Caco-2 (cell line): ENCODE measurements at regions not wholly inside any gene's neighbourhood (a gene's known extent, or its start where the extent isn't known, plus 50 kb on each side); places are given as distances from the start of the nearest gene placed in this dataset.
"Not testable (repeated sequence)": the region's sequence is repeated elsewhere in the genome, so short reads cannot be mapped to it uniquely, and the experiment has no call there.

Experiments
- BruUV-seq: library from RNA; stranded (reverse); fragments of 400-500 nt; replicated peaks from 2 replicates; lab custom pipeline; 2021; lab: Mats Ljungman, UMichigan
- CTCF ChIA-PET: fragments of 300-600 bp; sonication (Branson Sonifier 250); formaldehyde crosslinking; loops from one replicate; lab custom pipeline; 2022; ENCODE audit warnings: antibody characterized with exemption; lab: Charles Lee
- POLR2A ChIA-PET: fragments of 300-600 bp; sonication (Branson Sonifier 250); formaldehyde crosslinking; loops from one replicate; lab custom pipeline; 2022; ENCODE audit warnings: antibody characterized with exemption; lab: Charles Lee
- DNase-seq, 2 experiments: peaks; one replicate each; pipeline versions ENCODE4 v3.0.0 to v3.0.0-alpha.2; 2020 to 2022
- H3K27me3 ChIP-seq: replicated peaks from 2 replicates; pipeline ENCODE4 v1.6.0; 2011; ENCODE audit warnings: low read length; ENCODE audit not compliant: control insufficient read depth, insufficient read depth
- H3K36me3 ChIP-seq: 2 replicates; pipeline ENCODE4 v1.5.1; 2011; ENCODE audit warnings: low read length; ENCODE audit not compliant: control insufficient read depth, insufficient read depth
- H3K4me1 ChIP-seq: fragments of 250-450 bp; sonication (Bioruptor Pico); 2 replicates; pipeline ENCODE4 v1.5.1; 2020; ENCODE audit warnings: mild to moderate bottlenecking
- H3K4me3 ChIP-seq: 2 replicates; pipeline ENCODE4 v1.5.1; 2011; ENCODE audit warnings: low read depth, mild to moderate bottlenecking, control low read depth, low read length
- H3K9me3 ChIP-seq: fragments of 250-450 bp; sonication (Bioruptor Pico); 2 replicates; pipeline ENCODE4 v1.5.1; 2020; ENCODE audit warnings: mild to moderate bottlenecking, moderate library complexity
- H3K27ac Mint-ChIP-seq: one replicate; pipeline ENCODE4 v1.8.0; 2022; ENCODE audit warnings: mixed read lengths; ENCODE audit not compliant: unreplicated experiment
- H3K27me3 Mint-ChIP-seq: one replicate; pipeline ENCODE4 v1.8.0; 2022; ENCODE audit warnings: mixed read lengths; ENCODE audit not compliant: insufficient read depth, unreplicated experiment
- H3K36me3 Mint-ChIP-seq: one replicate; pipeline ENCODE4 v1.8.0; 2022; ENCODE audit warnings: mild to moderate bottlenecking, mixed read lengths; ENCODE audit not compliant: insufficient read depth, unreplicated experiment
- H3K4me1 Mint-ChIP-seq: one replicate; pipeline ENCODE4 v1.8.0; 2022; ENCODE audit warnings: low read depth, mixed read lengths; ENCODE audit not compliant: unreplicated experiment
- H3K4me3 Mint-ChIP-seq: one replicate; pipeline ENCODE4 v1.8.0; 2022; ENCODE audit warnings: mild to moderate bottlenecking, moderate library complexity, mixed read lengths; ENCODE audit not compliant: unreplicated experiment
- H3K9me3 Mint-ChIP-seq: one replicate; pipeline ENCODE4 v1.8.0; 2022; ENCODE audit warnings: mixed read lengths; ENCODE audit not compliant: unreplicated experiment
- CTCF ChIP-seq, 2 experiments: fragments of 200-600 bp in 1 of 2; IDR thresholded peaks; 1 replicate in 1 of 2; 2 replicates in 1 of 2; pipeline versions ENCODE4 v1.5.1 to v1.8.0; 2011 to 2022; ENCODE audit warnings: antibody characterized with exemption in 1 of 2, control low read depth in 1 of 2, inconsistent platforms in 1 of 2, low read depth in 1 of 2, low read length in 1 of 2, mild to moderate bottlenecking in 1 of 2, moderate library complexity in 1 of 2; ENCODE audit not compliant: insufficient read depth in 1 of 2, severe bottlenecking in 1 of 2, unreplicated experiment in 1 of 2
- intact Hi-C: fragments of 100-400 bp; cut with micrococcal nuclease; formaldehyde crosslinking; loops from one replicate; pipeline ENCODE4 v1.10.0; 2022; ENCODE audit not compliant: unreplicated experiment

- no peak overlapping the region for H3K4me3 ChIP-seq
- no peaks in the 10 kb centered on the region for H3K4me1 Mint-ChIP-seq
- no peak for TF ChIP-seq CTCF (IDR thresholded peaks at IDR 0.05; ENCODE audit: insufficient read depth in 1 of 2, low read depth in 1 of 2, low read length in 1 of 2, severe bottlenecking in 1 of 2, unreplicated experiment in 1 of 2)
- POLR2A ChIA-PET = no interaction called here
- intact Hi-C loops = no loop called here
- no peaks in the 10 kb centered on the region for H3K27me3 Mint-ChIP-seq
- H3K4me1 ChIP-seq = no peaks in the 10 kb centered on the region
- no peaks in the 10 kb centered on the region for H3K36me3 ChIP-seq
- no TSS peak for BruUV-seq
- CTCF ChIA-PET = no interaction called here
- H3K36me3 Mint-ChIP-seq = no peaks in the 10 kb centered on the region
- H3K9me3 ChIP-seq = no peaks in the 10 kb centered on the region
- no peak overlapping the region for H3K4me3 Mint-ChIP-seq
- no peaks in the 10 kb centered on the region for H3K27me3 ChIP-seq
- no peak for DNase-seq
- no peaks in the 10 kb centered on the region for H3K9me3 Mint-ChIP-seq
- no peak overlapping the region for H3K27ac Mint-ChIP-seq
Observed at GRCh38 chr16:29254676-29255495, 151.6 kb downstream of the NPIPB11 start.

- intact Hi-C loops, H3K4me3 Mint-ChIP-seq, H3K4me3 ChIP-seq, H3K27ac Mint-ChIP-seq, H3K9me3 Mint-ChIP-seq, H3K4me1 Mint-ChIP-seq, H3K27me3 Mint-ChIP-seq, H3K4me1 ChIP-seq, H3K36me3 ChIP-seq, DNase-seq, H3K27me3 ChIP-seq, POLR2A ChIA-PET, H3K9me3 ChIP-seq, BruUV-seq, CTCF ChIA-PET, H3K36me3 Mint-ChIP-seq: not testable (repeated sequence)
Observed at GRCh38 chr16:29253716-29254590, 152.6 kb downstream of the NPIPB11 start.

- DNase-seq, H3K36me3 ChIP-seq, H3K4me1 ChIP-seq, H3K9me3 ChIP-seq, H3K27ac Mint-ChIP-seq, H3K27me3 ChIP-seq, H3K4me3 ChIP-seq, H3K4me1 Mint-ChIP-seq, H3K36me3 Mint-ChIP-seq, POLR2A ChIA-PET, H3K9me3 Mint-ChIP-seq, H3K4me3 Mint-ChIP-seq, intact Hi-C loops, CTCF ChIA-PET, H3K27me3 Mint-ChIP-seq, BruUV-seq: not testable (repeated sequence)
Observed at GRCh38 chr16:29253066-29253590, 153.4 kb downstream of the NPIPB11 start.

GRCh38 chr16:29252311-29252710 lies 154.2 kb downstream of the NPIPB11 start:
- H3K9me3 ChIP-seq, H3K9me3 Mint-ChIP-seq, H3K4me3 ChIP-seq, H3K4me1 ChIP-seq, H3K4me3 Mint-ChIP-seq, CTCF ChIA-PET, POLR2A ChIA-PET, H3K27me3 Mint-ChIP-seq, intact Hi-C loops, H3K36me3 Mint-ChIP-seq, BruUV-seq, H3K4me1 Mint-ChIP-seq, H3K27ac Mint-ChIP-seq, H3K27me3 ChIP-seq, H3K36me3 ChIP-seq, DNase-seq: not testable (repeated sequence)

- H3K27me3 ChIP-seq, POLR2A ChIA-PET, H3K27ac Mint-ChIP-seq, BruUV-seq, intact Hi-C loops, H3K36me3 ChIP-seq, H3K4me1 ChIP-seq, H3K4me3 Mint-ChIP-seq, H3K27me3 Mint-ChIP-seq, H3K36me3 Mint-ChIP-seq, H3K4me1 Mint-ChIP-seq, DNase-seq, CTCF ChIA-PET, H3K4me3 ChIP-seq, H3K9me3 ChIP-seq, H3K9me3 Mint-ChIP-seq: not testable (repeated sequence)
Observed at GRCh38 chr16:29251571-29252011, 154.9 kb downstream of the NPIPB11 start.

GRCh38 chr16:29250923-29251434 lies 155.5 kb downstream of the NPIPB11 start:
- H3K27me3 ChIP-seq, H3K36me3 ChIP-seq, H3K27ac Mint-ChIP-seq, H3K4me1 ChIP-seq, H3K9me3 Mint-ChIP-seq, BruUV-seq, intact Hi-C loops, H3K4me1 Mint-ChIP-seq, H3K9me3 ChIP-seq, CTCF ChIA-PET, DNase-seq, POLR2A ChIA-PET, H3K27me3 Mint-ChIP-seq, H3K4me3 ChIP-seq, H3K4me3 Mint-ChIP-seq, H3K36me3 Mint-ChIP-seq: not testable (repeated sequence)
